GM12891 (cell line): ENCODE measurements at regions not wholly inside any gene's neighbourhood (a gene's known extent, or its start where the extent isn't known, plus 50 kb on each side); places are given as distances from the start of the nearest gene placed in this dataset.

Experiments used
- POLR2A ChIP-seq: IDR thresholded peaks from 2 replicates; pipeline ENCODE4 v1.6.1; 2011; ENCODE audit warnings: low read depth, low read length, control low read depth
- POLR2AphosphoS5 ChIP-seq: IDR thresholded peaks from 2 replicates; pipeline ENCODE4 v1.6.1; 2011; ENCODE audit warnings: low read depth, low read length, control low read depth
- POU2F2 ChIP-seq: IDR thresholded peaks from 2 replicates; pipeline ENCODE4 v1.6.1; 2011; ENCODE audit warnings: low read depth, mild to moderate bottlenecking, control low read depth, low read length, moderate library complexity
- TAF1 ChIP-seq: IDR thresholded peaks from 2 replicates; pipeline ENCODE4 v1.6.1; 2011; ENCODE audit warnings: low read depth, low read length, control low read depth

GRCh38 chr2:54030806-54031205, 60.0 kb upstream of the PSME4 start:
- TF ChIP-seq POLR2A = no peak
- TF ChIP-seq POLR2AphosphoS5 = no peak
- TF ChIP-seq POU2F2 = no peak
- no peak for TF ChIP-seq TAF1
